ENCODE measurements at regions not wholly inside any gene's neighbourhood (a gene's known extent, or its start where the extent isn't known, plus 50 kb on each side); places are given as distances from the start of the nearest gene placed in this dataset.

- no peak for TF ChIP-seq CTCF (IDR thresholded peaks at IDR 0.05)
- no peak for TF ChIP-seq POLR2A (IDR thresholded peaks at IDR 0.05)
- no peak for TF ChIP-seq POLR2AphosphoS5 (IDR thresholded peaks at IDR 0.05)
These were observed 126.3 kb upstream of the IRX4 start for GRCh38 chr5:2008851-2009629.
